NCI-H2171 treated with DMSO at 0.1 percent for 48 hours (cell line): ENCODE measurements at regions not wholly inside any gene's neighbourhood (a gene's known extent, or its start where the extent isn't known, plus 50 kb on each side); places are given as distances from the start of the nearest gene placed in this dataset.
"Not testable (repeated sequence)": the region's sequence is repeated elsewhere in the genome, so short reads cannot be mapped to it uniquely, and the experiment has no call there.

ENCODE experiments used
- DNase-seq: peaks from one replicate; lab custom pipeline; 2025; lab: John Stamatoyannopoulos, UW

DNA sequence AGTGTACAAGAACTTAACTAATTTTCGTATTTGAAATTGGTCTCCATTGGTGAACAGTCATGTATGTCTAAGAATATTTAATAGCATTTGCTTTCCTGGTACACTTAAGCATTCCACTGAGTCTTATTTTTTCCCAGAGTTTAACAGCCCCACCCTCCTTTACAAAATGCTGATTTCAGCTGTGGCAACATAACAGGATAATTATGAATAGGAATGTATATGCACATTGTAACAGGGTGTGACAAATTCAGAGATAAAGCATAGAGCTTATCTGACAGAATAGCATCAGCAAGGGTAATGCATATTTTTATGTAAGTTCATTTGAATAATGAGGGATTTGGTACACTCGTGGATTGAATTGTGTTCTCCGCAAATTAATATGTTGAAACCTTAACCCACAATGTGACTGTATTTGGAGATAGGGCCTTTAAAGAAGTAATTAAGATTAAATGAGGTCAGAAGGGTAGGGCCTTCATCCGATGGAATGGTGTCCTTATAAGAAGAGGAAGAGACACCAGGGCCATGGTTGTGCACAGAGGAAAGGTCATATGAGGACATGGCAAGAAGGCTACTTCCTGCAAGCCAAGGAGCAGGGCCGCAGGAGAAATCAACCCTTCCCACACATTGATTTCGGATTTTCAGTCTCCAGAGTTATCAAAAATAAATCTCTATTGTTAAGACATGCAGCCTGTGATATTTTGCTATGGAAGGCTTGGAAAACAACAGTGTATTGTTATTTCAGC, 439.7 kb upstream of the CDH20 start:
- DNase-seq, result no peak

DNA sequence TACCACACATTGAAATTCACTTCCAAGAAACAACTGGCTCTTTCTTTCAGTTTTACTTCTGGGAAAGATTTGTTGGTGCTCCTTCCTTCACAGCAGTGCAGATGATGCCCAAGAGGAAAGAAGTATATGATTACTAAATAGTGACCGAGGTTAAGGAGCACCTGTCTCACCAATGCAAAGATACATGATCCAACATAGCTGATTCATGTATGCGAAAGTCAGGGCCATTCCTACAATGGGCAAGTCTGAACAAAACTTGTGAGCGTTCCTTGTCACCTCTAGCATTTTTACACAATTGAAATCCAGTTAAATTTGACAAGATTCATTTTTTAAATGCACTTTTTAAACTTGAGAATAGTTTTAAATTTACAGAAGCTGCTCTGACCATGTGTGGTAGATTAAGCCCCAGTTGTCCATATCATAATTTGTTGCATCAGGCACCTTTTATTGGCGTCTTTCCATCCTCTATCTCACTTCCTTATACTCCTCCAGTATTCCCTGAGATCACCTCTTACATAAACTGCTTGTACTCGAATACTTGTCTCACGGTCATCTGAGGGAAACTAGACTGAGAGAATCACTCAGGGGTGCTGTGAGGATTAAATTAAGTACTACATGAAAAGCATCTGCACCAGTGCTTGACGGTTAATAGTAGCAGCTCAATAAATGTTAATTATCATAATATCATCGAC, 438.8 kb upstream of the CDH20 start:
- no peak for DNase-seq

- DNase-seq, result no peak
These were observed 438.0 kb upstream of the CDH20 start for GRCh38 chr18:60895181-60895580.

DNA sequence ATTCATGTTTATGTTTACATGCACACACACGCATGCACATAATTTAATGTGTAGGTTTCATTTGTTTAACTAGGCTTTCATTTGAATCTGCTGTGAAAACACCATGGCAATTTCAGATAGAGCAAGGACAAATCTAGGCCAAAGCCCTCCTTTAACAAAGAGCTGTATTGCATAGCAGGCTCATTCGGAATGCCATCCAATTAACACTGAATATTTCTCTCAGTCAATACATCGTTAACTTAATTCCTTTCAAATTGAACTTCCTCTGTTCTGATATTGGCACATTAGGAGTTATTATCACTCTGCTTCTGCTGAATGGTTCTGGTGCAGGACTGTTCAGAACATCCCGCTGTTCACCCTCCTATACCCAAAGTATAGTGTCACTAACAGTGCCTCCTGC, 435.1 kb upstream of the CDH20 start:
- DNase-seq, result no peak

DNA sequence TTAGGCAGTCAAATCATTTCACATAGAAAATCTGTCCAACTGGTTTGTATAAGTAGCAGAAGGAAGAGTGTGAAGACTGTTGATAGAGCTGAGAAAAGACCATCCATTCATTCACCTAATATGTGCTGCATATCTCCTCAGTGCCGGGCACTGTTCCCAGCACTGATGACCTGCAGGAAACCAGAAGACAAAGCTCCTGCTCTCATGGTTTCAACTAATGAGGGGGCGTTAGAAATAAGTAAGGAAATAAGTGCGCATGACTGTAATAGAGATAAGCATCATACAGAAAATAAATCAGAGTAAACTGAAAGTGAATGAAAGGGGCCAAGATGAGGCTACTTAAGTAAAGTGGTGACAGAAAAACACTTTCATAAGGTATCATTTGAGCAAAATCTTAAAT, 427.5 kb upstream of the CDH20 start:
- DNase-seq, result no peak

GRCh38 chr18:60910534-60910933, 422.7 kb upstream of the CDH20 start:
- DNase-seq, result no peak

DNA sequence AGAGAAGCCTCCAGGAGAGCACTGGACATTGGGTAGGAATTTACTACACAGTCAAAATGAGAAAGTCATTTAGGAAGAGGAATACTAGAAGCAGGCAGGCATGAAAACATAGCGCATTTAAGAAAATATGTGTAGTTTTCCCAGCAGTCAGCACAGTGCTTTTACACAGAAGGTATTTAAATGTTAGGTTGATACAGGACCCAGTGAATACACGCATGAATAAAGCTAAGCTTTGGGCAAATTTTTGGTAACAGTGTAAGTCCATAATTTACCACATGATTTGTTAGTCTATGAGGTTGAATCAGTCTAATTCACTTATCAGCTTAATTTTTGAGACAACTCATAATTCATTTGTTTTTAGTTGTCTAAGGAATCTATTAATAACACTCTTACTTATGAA, 421.7 kb upstream of the CDH20 start:
- DNase-seq, result no peak

DNA sequence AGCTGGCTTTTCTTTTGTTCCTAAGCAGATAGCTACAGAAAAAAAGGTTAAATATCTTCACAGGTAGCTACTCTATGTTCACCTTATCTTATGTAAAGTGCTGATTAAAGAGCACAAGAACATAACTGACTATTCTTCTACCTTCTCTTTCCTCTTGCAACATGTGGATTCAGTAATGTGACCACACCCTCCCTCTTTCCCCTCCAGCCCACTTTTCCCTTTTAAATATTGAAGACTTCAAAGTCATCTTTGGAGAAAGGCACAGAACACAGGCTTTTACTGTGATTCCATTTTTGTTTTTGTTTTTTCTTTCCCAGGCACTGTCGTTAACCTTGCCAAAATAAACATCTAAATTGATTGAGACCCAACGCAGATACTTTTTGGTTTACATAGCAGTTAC, 418.1 kb upstream of the CDH20 start:
- no peak for DNase-seq

GRCh38 chr18:60918862-60919261, 414.4 kb upstream of the CDH20 start:
- not testable (repeated sequence) for DNase-seq

- DNase-seq, result no peak
These were observed 407.3 kb upstream of the CDH20 start for GRCh38 chr18:60925892-60926291.

- DNase-seq, result no peak
These were observed 403.3 kb upstream of the CDH20 start for GRCh38 chr18:60929966-60930365.

- DNase-seq, result no peak
These were observed 398.0 kb upstream of the CDH20 start for GRCh38 chr18:60935041-60935910.

DNA sequence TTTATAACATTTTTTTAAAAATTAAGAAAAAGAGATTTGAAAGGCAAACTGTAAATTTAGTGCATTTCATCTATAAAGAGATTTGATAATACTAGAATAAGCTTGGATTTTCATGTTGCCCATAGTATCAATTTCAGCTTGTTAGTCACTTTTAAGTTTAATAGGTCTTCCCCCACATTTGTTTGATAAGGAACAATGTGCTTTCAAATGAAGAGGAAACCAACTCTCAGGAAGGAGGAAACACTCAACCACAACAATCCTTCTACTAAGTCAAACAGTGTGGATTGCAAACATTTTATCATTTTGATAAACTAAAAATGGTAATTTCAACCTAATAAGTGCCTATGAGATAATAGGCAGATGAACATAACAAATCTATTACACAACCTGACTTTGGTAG, 397.1 kb upstream of the CDH20 start:
- DNase-seq, result no peak

- no peak for DNase-seq
These were observed 389.9 kb upstream of the CDH20 start for GRCh38 chr18:60943297-60943696.

- no peak for DNase-seq
These were observed 382.6 kb upstream of the CDH20 start for GRCh38 chr18:60950634-60951033.

GRCh38 chr18:60951091-60951490, 382.1 kb upstream of the CDH20 start:
- no peak for DNase-seq

- no peak for DNase-seq
These were observed 370.6 kb upstream of the CDH20 start for GRCh38 chr18:60962625-60963024.

DNA sequence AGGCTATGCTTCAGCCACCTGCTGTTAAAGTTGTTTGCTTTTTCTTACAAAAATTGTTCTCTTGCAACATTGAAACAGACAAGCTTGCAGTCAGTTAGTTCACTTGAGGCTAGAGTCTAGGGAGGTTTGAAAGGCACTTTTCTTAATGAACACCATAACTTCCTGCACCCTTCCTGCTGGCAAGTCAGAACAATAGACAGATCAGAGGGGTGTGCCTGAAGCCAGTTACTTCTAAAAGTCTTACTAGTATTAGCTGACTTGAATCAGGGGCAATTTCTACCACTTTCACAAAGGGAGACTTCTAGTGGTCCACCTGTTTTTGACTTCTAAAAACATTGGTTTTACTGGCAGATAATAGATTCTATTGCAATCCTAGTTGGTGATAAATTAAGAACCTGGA, 367.4 kb upstream of the CDH20 start:
- no peak for DNase-seq

DNA sequence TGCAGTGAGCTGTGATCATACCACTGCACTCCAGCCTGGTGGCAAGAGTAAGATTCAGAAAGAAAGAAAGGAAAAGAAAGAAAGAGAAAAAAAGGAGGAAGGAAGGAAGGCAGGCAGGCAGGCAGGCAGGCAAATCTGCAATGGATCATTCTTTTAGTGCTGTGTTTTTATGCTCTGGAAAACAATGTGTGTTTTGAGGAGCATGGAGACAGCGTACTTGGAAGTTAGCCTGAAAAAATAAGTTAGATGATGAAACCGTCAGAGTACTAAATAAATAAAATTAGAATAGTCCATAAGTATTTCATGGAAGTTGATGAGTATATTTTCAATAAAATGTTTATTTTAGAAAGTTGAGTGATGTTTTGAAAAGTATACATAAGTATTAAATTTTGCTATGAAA, 366.4 kb upstream of the CDH20 start:
- DNase-seq, result no peak

DNA sequence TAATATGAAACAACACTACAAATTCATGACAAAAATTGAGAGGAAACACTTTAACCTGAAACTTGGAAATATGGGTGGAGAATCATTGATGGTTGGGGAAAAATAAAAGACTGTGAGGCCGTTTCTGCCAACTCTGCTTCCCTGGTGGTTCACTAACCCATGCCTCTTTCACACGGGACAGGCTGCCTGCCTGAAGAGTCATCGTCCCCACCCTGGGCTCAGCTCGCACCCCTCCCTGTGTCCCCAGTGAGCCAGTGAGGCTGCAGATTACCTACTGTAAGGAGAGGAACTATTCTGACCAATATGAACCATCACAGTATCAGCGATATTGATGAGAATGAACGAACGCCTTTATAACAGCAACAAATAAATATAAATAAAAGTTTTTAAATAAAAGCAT, 357.8 kb upstream of the CDH20 start:
- no peak for DNase-seq

DNA sequence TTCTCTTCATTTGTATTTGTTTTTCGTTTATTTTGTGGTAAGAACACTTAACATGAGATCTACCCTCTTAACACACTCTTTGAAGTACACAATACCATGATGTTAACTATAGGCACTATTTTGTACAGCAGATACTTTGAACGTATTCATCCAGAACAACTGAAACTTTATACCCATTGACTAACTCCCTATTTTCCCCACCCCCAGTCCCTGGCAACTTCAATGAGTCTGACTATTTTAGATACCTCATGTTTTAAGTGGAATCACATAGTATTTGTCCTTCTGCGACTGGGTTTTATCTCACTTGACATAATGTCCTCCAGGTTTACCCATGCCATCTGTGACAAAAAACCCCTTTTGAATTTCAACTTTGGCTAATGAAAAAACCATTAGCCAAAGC, 356.3 kb upstream of the CDH20 start:
- DNase-seq, result no peak

DNA sequence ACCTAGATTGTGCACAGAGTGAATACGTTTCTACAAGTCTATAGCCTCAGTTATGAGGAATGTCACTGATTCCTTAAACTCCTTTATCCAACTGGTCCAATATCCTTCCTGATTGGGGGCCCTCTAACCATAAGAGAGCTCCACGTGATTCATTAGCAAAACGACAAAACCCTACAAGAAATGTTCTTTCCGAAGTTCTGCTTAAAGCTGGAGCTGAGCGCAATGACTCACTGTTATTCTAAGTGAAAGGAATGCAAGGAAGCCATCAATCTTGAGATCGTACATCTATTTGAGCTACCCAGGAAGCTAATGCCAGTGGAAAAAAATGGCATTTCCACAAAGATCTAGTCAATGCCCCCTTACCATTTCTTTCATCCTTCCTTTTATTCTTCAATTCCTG, 354.9 kb upstream of the CDH20 start:
- DNase-seq, result no peak

- no peak for DNase-seq
These were observed 352.7 kb upstream of the CDH20 start for GRCh38 chr18:60980422-60981005.
